HG03175 (cell line): ENCODE measurements at regions not wholly inside any gene's neighbourhood (a gene's known extent, or its start where the extent isn't known, plus 50 kb on each side); places are given as distances from the start of the nearest gene placed in this dataset.

Experiments used
- ATAC-seq: cut with Tn5 transposase; IDR thresholded peaks from one replicate; pipeline ENCODE4 v1.9.1; 2021; ENCODE audit warnings: mild to moderate bottlenecking, moderate library complexity; ENCODE audit not compliant: unreplicated experiment

GRCh38 chr14:42869681-42870080 is 1263.0 kb downstream of the LRFN5 start:
- ATAC-seq, result no peak

GRCh38 chr14:42862114-42862513 is 1255.4 kb downstream of the LRFN5 start:
- no peak for ATAC-seq

GRCh38 chr14:42860371-42860770 is 1253.7 kb downstream of the LRFN5 start:
- no peak for ATAC-seq

- ATAC-seq, result no peak
Observed at GRCh38 chr14:42856106-42856505, 1249.4 kb downstream of the LRFN5 start.

- ATAC-seq, result no peak
Observed at GRCh38 chr14:42855085-42855484, 1248.4 kb downstream of the LRFN5 start.

GRCh38 chr14:42854061-42854460 is 1247.4 kb downstream of the LRFN5 start:
- ATAC-seq, result no peak

GRCh38 chr14:42848652-42849051 is 1242.0 kb downstream of the LRFN5 start:
- no peak for ATAC-seq

- ATAC-seq, result no peak
Observed at GRCh38 chr14:42814817-42815216, 1208.1 kb downstream of the LRFN5 start.

GRCh38 chr14:42806909-42807315 is 1200.2 kb downstream of the LRFN5 start:
- no peak for ATAC-seq

GRCh38 chr14:42804141-42804540 is 1197.5 kb downstream of the LRFN5 start:
- no peak for ATAC-seq

- ATAC-seq, result no peak
Observed at GRCh38 chr14:42802346-42802745, 1195.7 kb downstream of the LRFN5 start.

GRCh38 chr14:42792166-42792565 is 1185.5 kb downstream of the LRFN5 start:
- ATAC-seq, result no peak

GRCh38 chr14:42782754-42783153 is 1176.1 kb downstream of the LRFN5 start:
- no peak for ATAC-seq

- ATAC-seq, result no peak
Observed at GRCh38 chr14:42778984-42779383, 1172.3 kb downstream of the LRFN5 start.

- ATAC-seq, result no peak
Observed at GRCh38 chr14:42750771-42751170, 1144.1 kb downstream of the LRFN5 start.

GRCh38 chr14:42742084-42742483 is 1135.4 kb downstream of the LRFN5 start:
- ATAC-seq, result no peak

GRCh38 chr14:42736408-42736807 is 1129.7 kb downstream of the LRFN5 start:
- no peak for ATAC-seq

- no peak for ATAC-seq
Observed at GRCh38 chr14:42734041-42734440, 1127.4 kb downstream of the LRFN5 start.

- no peak for ATAC-seq
Observed at GRCh38 chr14:42732005-42732404, 1125.3 kb downstream of the LRFN5 start.

- ATAC-seq, result no peak
Observed at GRCh38 chr14:42731480-42731879, 1124.8 kb downstream of the LRFN5 start.

- ATAC-seq, result no peak
Observed at GRCh38 chr14:42729681-42730080, 1123.0 kb downstream of the LRFN5 start.

- ATAC-seq, result no peak
Observed at GRCh38 chr14:42719391-42719790, 1112.7 kb downstream of the LRFN5 start.

- ATAC-seq, result no peak
Observed at GRCh38 chr14:42715316-42715715, 1108.6 kb downstream of the LRFN5 start.

- no peak for ATAC-seq
Observed at GRCh38 chr14:42710071-42710470, 1103.4 kb downstream of the LRFN5 start.
